GM12892 (cell line): ENCODE measurements at regions not wholly inside any gene's neighbourhood (a gene's known extent, or its start where the extent isn't known, plus 50 kb on each side); places are given as distances from the start of the nearest gene placed in this dataset.

ENCODE experiments used
- POLR2A ChIP-seq: IDR thresholded peaks from 2 replicates; pipeline ENCODE4 v1.6.1; 2011; ENCODE audit warnings: low read depth, low read length, control low read depth
- POLR2AphosphoS5 ChIP-seq: IDR thresholded peaks from 2 replicates; pipeline ENCODE4 v1.6.1; 2011; ENCODE audit warnings: low read depth, low read length, control low read depth
- TAF1 ChIP-seq: IDR thresholded peaks from 2 replicates; pipeline ENCODE4 v1.6.1; 2011; ENCODE audit warnings: low read depth, mild to moderate bottlenecking, control low read depth, low read length, borderline replicate concordance

GRCh38 chr2:220717283-220717682 is 854.8 kb downstream of the EPHA4 start:
- TF ChIP-seq POLR2A = no peak
- no peak for TF ChIP-seq POLR2AphosphoS5
- TF ChIP-seq TAF1 = no peak
